Brain pericyte (primary cell): ENCODE measurements at regions not wholly inside any gene's neighbourhood (a gene's known extent, or its start where the extent isn't known, plus 50 kb on each side); places are given as distances from the start of the nearest gene placed in this dataset.

Experiments used
- DNase-seq: peaks from one replicate; pipeline ENCODE4 v3.0.0-alpha.2; 2012; ENCODE audit warnings: low read depth, low spot score

DNA sequence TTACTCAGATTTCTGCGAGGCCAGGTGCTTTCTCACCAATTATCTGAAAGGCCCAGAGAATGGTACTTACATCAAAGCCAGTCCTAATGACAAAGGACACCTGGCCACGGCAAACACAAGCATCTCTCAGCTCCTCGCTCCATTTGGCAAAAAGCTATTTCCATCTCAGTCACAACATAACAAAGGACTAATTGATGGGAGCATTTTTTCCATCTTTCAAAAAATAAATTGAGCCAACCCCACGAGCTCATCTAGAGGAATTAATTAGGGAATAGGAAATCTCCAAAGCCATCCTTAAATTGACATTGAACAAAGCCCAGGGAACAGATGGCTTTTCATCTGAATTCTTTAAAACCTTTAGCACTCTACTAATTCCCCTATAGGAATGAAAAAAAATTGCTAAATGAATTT lies 236.7 kb downstream of the HAO1 start:
- no peak for DNase-seq

DNA sequence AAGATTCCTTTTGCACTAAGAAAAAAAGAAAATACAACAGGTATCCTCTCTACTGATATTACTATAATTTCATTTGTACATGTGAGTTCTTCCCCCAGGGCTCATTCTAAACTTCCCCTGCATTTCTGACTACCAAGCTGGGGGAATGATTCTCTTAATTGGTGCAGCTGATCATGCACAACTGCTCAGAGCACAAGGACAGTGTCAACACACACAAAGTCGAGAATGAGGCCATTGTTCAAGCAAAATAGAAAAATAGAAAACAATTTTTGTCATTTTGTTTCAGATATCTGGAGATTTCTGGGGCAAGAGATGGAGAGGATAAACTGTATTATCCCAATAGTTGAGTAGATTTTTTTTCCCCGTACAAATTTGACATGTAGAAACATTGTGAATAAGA lies 236.3 kb downstream of the HAO1 start:
- no peak for DNase-seq

GRCh38 chr20:7708112-7708511 lies 232.1 kb downstream of the HAO1 start:
- DNase-seq: no peak

GRCh38 chr20:7708782-7709181 lies 231.5 kb downstream of the HAO1 start:
- no peak for DNase-seq

- no peak for DNase-seq
Measured at GRCh38 chr20:7710440-7710839, 229.8 kb downstream of the HAO1 start.

DNA sequence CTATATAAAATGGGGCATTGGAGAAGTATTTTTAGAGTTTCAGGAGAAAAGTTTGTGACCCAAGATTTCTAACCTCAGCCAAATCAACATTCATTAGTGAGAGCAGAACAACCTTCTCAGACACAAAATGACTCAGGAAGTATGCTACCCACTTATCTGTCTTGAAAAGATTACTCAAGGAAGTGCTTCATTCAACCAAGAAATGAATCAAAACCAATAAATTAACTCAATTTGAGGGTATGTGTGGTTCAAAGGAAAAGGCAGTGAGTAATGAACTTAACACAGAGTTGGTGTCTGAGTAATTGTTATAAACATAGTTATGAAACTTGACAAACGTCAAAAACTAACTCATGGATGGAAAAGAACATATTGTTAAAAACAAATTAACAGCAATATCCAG lies 227.6 kb downstream of the HAO1 start:
- no peak for DNase-seq

DNA sequence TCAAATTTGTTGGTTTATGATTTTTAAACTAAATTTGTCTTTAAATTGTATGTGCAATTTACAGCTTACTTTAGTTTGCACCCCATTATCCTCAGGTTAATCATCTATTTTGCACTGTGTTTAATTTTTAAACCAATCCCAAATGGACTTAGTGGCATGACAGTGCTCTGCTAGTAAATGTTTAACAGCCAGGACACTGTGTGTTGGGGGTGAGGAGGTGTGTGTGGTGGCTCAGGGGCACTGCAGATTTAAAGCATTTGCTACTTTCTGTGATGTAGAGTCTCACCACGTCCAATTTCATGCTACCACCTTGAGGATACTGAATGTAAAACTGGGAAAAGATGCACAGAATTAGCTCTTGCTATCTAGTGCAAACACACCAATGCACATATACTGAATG lies 225.7 kb downstream of the HAO1 start:
- DNase-seq: no peak

- DNase-seq: no peak
Measured at GRCh38 chr20:7716286-7716972, 223.8 kb downstream of the HAO1 start.

GRCh38 chr20:7722564-7722963 lies 217.7 kb downstream of the HAO1 start:
- DNase-seq: no peak

GRCh38 chr20:7723284-7723683 lies 217.0 kb downstream of the HAO1 start:
- DNase-seq: no peak

DNA sequence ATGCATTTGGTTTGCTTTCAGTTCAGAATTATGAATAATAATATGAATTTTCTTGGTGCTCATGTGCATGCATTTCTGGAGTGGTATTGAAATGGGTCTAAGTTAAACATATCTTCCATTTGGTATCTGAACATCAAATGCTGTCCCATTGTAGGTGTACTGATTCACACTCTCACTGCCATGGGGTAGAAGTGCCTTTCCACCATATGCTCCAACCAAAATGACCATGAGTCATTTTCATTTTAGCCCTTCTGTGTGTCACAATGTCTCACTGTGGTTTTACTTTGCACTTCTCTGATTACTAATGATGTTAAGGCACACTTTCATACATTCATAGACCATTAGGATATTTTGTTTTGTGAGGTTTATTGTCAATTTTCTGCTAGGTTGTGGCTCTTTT lies 211.9 kb downstream of the HAO1 start:
- no peak for DNase-seq

DNA sequence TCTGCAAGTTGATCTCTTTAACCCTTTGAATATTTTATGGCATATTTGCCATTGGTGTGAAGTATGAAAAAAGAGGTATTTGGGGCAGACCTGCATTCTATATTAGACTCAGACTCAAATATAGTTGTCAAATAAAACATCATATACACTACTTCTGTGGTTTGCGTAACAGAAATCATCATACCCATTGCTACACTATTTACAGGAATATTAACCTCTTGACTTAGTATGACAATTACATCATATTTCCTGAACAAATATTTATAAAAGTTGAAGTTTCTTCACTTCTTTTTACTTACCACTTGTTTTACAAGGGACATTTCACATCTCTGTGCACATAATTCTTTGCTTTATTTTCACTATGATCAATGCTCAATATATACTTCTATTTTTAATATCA lies 206.0 kb downstream of the HAO1 start:
- DNase-seq: no peak

DNA sequence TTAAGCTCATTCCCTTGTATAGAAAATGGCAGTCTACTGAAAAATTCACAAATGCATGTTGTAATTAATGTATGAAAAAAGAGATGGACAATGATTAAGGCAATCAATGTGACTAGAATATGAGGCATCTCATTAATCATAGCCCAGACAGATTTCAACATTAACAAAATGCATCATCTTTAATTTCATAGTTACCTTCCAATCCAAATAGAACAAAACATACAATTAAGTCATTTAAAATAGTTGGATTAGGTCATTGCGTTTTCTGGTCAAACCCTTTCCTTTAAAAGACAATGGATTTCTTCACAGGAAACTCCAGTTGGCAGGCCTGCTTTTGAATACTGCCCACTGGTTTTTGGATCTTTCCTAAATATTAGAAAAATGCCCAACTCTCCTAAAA lies 203.9 kb downstream of the HAO1 start:
- DNase-seq: no peak

DNA sequence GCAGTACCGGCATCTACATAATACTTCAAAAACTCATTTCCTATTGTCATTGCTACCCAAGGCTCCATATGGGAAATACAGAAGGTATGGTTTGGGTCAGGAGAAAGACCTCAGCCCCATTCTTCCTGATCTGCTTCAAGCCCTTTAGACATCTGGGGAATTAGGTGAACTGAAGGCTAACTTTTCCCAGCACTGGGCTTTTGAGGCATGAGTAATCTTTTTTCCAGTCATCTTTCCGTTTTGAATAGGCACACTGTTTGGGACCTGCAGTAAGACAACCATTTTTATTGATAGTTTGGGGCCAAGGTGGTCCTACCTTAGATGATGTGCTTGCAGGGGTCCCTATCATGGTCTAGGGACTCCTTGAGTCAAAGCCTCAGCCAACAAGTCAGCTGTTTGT lies 198.4 kb downstream of the HAO1 start:
- no peak for DNase-seq

- DNase-seq: no peak
Measured at GRCh38 chr20:7742479-7742878, 197.8 kb downstream of the HAO1 start.

- DNase-seq: no peak
Measured at GRCh38 chr20:7744411-7744810, 195.8 kb downstream of the HAO1 start.

- DNase-seq: no peak
Measured at GRCh38 chr20:7748624-7749023, 191.6 kb downstream of the HAO1 start.

DNA sequence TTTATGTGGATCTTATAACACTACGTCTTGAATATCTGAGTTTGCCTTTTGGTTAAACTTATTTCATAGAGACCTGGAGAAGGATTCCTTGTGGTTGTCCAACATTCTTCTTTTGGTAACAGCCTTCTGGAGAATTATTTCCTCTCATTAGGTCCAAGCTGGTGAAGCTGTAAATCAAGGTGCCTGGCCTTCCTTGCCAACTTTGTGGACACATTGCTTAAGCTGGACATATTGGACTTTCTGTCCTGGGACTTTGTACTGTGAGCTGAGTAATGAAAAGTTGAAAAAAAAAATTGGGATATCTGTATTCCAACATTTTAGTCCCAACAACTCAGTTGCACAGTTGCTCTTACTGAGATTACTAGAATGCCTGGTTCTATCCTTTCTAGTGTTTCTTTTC lies 186.2 kb downstream of the HAO1 start:
- no peak for DNase-seq

DNA sequence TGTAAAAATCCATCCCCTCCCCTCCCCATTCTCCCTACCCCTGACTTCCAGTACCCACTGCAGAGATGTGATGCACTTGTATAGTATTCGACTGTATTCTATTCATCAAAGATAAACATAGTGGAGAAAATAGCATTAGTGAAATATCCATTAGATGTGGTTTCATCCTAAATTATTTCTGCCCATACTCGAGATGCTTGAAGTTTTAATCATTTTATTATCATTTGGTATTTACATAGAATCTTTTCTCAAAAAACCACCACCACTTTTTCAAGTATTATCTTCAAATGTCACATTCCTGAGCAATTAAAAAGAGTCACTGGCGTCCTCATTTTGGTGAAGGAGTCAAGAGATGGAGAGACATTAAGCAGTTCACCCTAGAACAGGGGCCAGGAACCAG lies 181.9 kb downstream of the HAO1 start:
- no peak for DNase-seq

DNA sequence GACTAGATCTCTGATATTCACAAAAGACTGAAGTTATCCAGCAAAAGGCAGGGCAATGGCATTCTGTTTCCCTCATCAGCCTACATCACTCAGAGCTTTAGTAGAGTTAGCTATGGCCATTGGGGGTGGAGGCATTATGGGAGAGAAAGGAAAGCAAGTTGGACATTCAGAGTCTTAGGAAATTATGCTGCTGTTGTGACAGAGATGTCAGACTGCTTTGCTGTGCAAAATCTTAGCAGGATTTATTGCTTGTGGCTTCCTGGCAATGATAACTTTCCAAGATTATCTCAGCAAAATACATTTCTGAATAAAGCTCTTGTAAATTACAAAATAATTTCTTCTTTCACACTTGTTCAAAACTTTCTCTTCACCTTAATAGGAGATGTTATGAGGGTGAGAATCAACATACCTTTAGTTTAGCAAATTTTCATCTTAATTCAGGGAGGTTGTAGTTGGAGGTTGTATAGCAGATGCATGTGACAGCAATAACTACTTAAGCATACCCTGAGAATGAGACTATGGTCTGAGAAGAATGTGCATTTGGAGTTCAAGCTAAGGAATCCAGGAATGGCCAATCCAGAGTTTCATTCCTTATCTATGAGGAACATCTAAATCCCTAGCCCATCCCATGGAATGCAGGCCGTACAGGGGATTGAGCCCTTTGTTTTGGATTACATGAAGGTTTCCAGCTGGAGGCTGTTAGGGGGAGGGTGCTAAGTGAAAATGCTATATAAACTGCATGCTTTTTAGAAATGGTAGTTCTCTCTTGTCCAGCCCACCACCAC lies 179.8 kb downstream of the HAO1 start:
- no peak for DNase-seq

GRCh38 chr20:7765221-7765620 lies 175.0 kb downstream of the HAO1 start:
- DNase-seq: no peak

GRCh38 chr20:7770046-7770445 lies 170.2 kb downstream of the HAO1 start:
- DNase-seq: no peak

DNA sequence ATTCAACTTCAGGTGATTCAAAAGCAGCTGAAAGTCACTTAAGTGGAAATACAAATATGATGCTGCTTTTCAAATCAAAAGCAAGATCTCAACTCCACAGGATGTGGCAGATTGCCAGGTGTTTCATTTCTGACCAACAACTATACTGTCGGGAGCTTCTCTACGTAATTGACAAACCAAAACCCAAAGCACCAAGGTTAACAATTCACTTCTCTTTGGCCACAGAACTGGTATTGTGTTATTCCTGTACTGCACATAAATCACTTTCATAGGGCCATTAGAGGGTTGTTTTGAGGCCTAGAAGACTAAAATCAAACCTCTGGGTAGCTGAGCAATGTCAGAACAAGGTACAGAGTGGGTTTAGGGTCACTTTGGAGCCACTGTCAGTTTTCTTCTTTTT lies 169.7 kb downstream of the HAO1 start:
- no peak for DNase-seq
